ENCODE measurements at regions not wholly inside any gene's neighbourhood (a gene's known extent, or its start where the extent isn't known, plus 50 kb on each side); places are given as distances from the start of the nearest gene placed in this dataset.

DNA sequence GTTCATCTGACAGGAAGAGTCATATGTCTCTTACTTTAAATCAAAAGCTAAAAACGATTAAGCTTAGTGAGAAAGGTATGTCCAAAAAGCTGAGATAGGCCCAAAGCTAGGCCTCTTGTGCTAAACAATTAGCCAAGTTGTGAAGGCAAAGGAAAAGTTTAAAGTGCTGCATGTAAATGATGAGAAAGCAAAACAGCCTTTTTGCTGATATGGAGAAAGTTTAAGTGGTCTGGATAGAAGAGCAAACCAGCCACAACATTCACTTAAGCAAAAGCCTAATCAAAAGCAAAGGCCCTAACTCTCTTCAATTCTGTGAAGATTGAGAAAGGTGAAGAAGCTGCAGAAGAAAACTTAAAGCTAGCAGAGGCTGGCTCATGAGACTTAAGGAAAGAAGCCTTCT is 511.3 kb upstream of the FAM98A start:
- TF ChIP-seq, protein P1, sequence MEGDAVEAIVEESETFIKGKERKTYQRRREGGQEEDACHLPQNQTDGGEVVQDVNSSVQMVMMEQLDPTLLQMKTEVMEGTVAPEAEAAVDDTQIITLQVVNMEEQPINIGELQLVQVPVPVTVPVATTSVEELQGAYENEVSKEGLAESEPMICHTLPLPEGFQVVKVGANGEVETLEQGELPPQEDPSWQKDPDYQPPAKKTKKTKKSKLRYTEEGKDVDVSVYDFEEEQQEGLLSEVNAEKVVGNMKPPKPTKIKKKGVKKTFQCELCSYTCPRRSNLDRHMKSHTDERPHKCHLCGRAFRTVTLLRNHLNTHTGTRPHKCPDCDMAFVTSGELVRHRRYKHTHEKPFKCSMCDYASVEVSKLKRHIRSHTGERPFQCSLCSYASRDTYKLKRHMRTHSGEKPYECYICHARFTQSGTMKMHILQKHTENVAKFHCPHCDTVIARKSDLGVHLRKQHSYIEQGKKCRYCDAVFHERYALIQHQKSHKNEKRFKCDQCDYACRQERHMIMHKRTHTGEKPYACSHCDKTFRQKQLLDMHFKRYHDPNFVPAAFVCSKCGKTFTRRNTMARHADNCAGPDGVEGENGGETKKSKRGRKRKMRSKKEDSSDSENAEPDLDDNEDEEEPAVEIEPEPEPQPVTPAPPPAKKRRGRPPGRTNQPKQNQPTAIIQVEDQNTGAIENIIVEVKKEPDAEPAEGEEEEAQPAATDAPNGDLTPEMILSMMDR (IDR thresholded peaks at IDR 0.05): no peak
- TF ChIP-seq POLR2A (IDR thresholded peaks at IDR 0.05): no peak
